ENCODE measurements at regions not wholly inside any gene's neighbourhood (a gene's known extent, or its start where the extent isn't known, plus 50 kb on each side); places are given as distances from the start of the nearest gene placed in this dataset.

DNA sequence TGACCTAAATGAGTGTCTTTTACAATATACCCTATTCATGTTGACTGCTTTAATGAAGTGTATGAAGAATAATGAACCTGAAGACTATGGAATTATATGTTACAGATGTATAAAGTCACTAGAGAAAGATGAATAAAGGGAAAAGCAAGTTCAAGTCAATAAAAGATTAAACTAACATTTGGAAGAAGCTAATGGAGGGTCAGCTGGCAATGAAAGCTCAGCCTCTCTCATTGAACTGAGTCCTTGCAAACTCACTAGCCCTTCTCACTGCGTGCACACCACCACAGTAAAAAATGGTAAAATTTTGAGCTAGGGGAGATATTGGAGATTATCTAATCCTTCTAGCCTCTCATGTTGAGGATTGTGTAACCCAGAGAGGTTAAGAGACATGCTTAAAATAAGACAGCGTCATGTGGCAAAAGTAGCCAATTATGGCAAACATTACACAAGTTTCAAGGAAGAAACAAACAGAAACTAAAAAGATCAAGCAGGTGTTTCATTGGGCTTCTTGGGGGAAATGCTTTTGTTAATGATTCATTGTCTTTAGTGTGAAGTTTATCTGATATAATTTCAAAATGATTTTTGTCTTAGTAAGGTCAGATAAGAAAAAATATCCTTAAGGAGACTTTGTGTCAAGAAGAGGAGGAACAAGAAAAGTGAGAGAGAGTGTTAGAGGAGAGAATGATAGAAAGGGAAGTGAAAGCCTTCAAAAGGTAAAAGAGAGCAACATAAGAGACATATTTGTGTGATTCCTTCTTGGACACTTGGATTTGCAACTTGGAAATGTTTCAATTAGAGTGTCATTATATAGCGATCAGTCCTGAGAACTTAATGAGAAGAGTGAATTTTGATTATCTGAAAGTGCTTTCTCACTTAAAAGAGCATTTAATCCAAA is 893.7 kb upstream of the FAM98A start:
- DNase-seq = no peak

DNA sequence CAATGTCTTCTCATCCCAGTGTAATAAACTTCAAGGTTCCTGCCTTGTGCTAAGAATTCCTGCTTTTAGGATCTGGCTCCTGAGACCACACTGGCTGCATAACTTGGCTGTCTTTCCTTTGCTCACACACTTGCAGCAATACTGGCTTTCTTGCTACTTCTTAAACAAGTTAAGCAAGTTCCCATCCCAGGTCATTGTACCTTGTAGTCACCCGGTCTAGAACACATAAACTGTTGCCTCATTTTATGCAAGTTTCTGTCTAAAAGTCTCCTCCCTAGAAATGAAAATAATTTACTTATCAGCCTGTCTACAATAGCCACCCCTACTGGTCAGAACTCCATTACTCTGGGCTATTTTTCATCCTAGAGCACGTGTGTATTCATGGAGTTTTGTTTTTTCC is 887.9 kb upstream of the FAM98A start:
- DNase-seq = no peak

DNA sequence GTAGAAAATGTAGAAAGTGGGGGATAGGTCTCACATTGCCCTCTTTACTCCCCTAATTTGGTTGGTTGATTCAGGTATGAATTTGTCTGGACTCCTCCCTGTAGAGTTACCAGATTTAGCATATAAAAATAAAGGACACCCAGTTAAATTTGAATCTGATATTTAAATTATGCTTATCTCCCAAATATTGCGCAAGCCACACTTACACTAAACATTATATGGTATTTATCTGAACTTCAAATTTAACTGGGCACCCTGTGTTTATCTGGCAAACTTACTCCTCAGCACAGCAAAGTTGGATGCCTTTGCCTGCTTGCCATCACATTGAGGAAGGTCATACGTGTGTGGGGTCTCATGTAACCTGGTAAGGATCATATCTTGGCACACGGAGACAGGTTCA is 882.4 kb upstream of the FAM98A start:
- DNase-seq = no peak

DNA sequence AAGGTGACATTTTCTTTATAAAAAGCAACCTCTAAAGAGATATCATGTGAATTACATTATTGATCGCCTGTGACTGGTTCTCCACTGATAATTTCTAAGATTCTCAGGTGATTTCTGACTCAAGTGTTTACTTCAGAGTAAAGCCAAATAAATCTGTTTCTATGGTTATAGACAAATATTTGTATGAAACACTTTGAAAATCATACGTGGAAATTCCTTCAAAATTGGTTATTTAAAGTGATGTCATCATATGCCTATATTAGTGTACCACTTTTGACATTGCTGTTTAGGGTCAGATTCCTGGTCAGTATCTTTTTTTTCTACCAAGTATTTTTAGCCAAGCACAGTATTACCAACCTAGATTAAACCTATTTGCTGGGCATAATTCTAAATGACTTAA is 881.3 kb upstream of the FAM98A start:
- DNase-seq = no peak

DNA sequence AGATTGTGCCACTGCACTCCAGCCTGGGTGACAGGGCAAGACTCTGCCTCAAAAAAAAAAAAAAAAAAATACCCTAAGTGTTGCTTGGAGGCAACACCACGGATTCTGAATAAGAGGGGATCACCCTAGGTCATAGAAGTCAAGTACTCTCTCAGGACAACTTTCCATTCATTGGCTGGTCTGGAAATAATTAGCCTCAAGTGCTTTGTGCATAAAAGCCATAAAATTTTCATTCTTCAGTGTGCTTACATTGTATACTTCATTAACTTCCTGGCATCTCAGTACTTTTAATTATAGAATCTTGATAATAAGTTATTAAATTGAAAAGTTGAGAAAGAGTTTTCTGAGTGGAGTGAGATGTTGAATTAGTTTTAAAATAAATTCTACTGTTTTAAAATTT is 876.1 kb upstream of the FAM98A start:
- DNase-seq = no peak

DNA sequence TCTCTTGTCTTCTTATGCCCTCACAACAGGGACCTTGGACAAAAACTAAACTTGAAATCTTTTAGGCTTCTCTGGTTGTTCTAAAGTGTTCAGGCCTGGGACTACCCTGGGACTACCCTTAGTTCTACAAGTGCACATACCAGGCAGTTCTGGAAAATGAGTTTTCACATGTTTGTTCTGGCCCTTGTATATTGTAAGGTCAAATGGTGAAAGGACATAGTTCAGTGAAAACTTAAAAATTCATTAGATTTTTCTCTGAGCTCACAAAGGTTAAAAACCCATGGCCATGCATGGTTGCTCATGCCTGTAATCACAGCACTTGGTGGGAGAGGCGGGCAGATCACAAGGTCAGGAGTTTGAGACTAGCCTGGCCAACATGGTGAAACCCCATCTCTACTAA is 875.5 kb upstream of the FAM98A start:
- DNase-seq = no peak

DNA sequence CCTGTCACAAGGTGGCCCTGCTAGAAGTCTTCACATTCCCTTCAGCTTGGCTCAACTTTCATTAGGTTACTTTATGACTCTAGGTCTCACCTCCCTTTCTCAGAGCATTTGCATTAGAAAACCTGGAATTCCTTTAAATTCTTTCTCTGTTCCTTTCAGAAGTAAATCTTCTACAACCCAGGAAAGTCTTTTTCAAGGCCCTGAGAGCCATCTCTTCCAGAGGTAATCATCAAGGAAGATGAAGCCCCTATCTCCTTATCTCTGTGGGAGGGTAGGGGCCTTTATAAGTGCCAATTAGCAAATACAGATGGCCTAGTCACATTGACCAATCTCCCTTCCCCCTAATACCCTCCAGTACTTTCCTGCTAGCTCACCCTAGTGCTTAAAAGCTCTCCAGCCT is 848.0 kb upstream of the FAM98A start:
- DNase-seq = peak; percentile 30

DNA sequence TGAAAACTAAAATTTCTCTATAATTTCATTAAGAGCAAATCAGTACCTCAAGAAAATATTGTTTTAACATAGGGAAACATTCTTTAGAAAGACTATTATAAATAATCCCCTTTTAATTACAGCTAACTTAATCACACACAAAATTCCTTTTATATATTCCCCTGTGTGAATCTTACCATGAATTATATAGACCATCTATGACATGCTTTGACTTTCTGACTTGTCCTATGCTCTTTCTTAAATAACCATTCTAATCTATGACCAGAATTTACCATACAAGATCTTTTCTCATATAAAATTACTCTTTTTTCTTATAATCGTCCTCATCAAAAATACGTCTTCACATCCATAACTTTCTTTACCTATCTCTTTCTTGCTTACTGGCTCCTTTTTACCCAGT is 824.2 kb upstream of the FAM98A start:
- DNase-seq = peak; percentile 4

DNA sequence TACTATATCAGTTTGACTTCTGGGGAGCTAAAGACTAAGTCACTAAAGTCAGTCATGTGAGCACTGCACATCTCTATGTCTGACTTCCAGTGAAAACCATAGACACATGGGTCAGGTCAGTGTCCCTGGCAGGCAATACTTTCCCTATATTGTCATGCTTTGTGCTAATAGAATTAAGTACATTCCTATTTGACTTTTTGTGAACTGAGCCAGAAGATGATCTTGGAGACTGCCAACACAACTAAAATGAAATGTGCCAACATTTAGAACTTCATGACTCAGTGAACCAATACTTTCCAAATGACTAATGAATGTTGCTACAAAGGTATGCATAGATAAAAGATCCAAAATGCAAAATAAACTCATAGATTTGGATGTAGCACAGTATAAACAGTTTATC is 820.8 kb upstream of the FAM98A start:
- no peak for DNase-seq

DNA sequence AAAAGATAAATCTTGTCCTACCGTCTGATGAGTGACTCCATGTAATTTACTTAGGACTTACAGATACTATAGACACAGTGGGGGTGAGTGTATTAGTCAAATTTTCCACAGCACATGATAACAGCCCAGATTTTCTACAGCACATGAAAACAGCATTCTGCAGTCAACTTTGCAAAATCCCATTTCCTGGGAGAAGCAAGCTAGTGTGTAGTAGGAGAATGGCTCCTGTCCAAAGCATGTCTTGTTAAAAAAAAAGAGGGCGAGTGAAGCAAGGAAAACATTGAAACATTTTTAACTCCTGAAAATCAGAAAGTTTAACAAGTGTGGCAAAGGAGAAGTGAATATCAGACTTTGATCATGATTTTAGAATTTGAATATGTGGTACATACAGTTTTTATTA is 817.8 kb upstream of the FAM98A start:
- DNase-seq = no peak

DNA sequence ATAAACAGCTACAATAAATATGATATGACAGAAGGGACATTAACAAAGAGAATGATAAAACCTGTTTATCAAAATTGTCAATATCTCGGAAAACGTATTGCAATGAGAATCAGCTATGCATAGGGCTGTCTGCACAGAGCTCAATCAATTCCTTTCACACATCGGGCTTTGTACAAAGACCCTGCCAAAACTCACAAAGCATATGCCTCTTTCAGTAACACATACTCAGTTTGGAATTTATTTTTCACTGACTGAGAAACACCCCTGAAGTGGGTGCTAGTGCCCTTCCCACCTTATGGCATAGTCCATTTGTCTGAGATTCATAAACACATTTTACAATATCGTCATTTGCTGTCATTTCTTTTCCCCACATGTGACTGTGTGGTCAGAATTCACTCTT is 815.8 kb upstream of the FAM98A start:
- no peak for DNase-seq

DNA sequence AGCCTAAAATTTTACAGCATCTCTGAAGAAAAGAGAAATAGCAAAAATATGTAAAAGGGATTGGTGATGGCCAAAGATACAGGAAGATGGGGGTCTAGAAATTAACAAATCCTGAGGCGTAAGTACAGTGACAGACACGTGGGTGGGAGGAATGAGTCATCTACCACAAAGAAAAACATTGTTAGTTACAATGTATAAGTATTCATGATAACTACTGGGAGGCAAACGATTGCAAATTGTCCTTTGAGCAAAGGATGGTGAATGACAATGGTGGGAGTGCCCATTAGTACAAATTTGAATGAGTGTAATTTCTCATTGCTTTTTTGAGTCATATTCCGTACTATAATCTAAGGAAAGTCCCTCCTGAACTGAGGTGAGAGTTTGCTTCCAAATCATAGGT is 809.0 kb upstream of the FAM98A start:
- no peak for DNase-seq

DNA sequence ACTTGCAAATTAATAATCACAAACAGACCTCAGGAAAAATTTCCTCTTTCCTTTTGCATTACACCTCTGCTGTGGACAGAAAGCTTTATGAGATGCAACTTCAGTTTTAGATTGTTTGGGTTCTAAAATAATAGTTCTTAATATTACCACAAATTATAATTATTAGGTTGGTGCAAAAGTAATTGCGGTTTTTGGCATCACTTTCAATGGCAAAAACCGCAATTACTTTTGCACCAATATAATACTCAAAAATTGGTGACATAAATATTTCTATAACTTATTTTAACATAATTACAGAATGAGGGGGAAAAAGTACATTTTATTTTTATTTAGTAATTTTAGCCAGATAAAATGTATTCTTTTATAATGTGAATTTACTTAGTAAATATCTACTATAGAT is 804.4 kb upstream of the FAM98A start:
- DNase-seq = no peak

DNA sequence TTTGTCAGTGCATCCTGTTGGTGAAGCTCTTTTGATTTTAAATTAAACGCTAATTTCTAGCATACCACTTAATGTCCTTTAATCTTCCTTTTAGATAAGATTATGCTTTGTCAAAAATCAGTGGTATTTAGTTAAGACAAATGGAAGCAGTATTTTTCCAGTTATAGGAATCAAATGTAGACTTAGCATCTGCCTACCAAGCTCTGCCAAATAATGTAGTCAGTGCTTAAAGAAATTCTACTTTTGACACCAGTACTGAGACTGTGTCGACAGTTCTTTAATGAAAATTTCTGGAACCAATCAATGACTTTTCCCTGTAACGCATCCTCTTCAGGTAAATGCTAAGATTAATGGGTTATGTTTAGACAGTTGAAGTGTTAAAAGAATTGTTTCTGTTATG is 803.3 kb upstream of the FAM98A start:
- DNase-seq = no peak

DNA sequence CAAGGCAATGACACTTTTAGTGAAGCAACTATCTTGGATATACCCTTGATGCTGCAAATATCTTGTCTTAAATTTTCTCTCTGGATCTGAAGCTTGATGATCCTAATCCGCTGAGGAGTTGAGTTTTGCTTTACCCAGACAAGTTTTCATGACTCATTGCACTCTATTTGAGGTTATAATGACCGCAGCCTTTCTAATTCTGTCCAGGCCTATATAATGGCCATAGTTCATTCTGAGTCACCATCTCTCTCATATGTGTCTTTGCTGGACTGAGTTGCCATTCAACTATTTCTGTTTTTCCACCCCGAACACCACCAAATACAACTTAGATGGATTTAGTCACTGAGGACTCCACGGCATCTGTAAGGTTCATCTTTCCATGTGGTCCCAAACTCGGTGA is 802.1 kb upstream of the FAM98A start:
- no peak for DNase-seq

DNA sequence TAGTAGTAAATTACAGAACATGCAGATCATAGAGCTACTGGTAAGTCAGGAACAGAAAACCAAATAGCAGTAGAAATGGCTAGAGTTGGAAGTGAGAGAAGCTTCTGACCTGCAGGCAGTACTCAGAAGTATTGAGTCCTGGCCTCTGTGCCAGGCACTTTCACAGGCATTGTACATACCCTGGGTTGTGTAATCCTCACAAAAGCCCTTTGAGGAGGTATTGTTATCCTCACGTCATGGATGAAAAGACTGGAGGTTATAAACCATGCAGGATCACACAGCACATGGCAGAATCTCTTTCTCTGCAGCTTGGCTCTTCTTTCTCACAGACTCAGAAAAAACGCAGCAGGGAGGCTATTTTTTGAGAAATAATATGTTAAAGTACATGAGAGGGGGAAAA is 789.3 kb upstream of the FAM98A start:
- DNase-seq = no peak

DNA sequence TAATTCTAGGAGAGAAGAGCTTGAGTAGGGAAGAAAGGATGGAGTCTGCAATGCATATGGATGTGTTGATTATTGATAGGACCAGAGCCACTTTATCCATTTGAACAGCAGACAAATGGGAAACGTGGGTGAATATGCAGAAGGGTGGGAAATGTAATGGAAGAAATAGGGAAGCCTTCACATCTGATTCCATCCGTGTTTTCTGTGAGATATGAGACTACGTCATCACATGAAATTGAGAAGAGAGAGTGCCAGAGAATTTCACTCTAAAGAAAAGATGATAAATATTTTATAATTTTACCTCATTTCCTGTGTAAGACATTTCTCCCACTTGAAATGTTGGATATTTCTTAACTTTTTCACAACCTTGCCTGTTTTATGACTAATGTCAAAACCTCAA is 788.4 kb upstream of the FAM98A start:
- DNase-seq = no peak

DNA sequence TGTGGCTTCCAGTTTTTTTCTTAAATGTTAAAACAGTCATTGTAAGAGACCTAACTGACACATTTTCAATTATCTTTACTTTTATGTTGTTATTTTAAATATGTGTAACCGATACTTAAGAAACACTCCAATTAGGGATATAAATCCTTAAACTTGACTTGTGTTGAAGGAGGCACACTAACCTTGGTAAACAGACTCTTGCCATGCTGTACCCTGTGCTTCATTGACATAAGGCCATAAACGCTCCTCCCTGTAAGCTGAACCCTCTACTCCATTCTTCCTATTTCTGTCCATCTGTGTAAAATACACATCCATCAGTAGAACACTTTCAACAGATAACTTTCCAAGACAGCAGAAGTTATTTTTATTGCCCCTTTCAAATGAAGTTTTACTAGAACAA is 780.5 kb upstream of the FAM98A start:
- no peak for DNase-seq

DNA sequence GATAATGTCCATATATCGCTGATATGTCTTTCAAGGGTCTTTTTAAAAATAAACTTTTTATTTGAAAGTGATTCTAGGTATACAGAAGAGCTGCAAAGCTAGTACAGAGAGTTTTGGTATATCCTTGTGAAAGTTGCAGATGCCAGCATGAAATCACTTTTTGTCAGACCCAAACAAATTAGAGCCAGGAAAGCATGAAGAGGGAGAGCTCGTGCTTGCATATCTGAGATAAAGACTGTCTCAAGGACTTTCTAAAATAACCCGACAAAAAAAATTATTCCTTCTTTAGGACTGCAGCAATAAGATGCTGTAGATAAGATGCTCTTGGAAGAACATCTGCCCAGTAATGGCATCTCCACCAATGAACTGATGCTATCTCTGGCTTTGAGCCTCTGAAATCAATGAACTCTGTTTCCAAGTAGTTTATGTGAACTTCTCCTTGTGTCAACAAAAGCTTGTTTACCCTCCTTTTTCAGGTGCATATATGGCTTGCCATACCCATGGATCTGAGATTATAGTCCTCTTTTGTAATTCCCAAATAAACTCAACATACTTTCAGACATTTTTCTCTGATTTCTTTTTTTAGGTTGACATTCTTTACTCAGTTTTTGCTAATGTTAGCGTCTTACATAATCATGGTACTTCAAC is 774.6 kb upstream of the FAM98A start:
- DNase-seq = no peak

DNA sequence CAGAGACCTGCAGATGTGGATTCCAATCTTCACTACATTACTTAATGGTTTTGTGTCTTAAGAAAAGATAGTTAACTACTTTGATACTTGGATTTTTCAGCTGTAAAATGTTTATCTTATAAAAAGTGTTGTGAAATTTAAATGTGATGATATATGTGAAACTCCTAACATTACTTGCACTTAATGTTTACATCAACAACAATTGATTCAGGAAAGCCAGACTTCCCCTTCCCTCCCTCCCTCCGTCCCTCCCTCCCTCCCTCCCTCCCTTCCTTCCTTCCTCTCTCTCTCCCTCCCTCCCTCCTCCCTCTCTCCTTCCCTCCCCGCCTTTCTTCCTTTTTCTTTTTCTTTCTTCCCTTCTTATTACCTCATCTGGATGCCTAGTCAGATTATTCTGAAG is 773.9 kb upstream of the FAM98A start:
- no peak for DNase-seq

DNA sequence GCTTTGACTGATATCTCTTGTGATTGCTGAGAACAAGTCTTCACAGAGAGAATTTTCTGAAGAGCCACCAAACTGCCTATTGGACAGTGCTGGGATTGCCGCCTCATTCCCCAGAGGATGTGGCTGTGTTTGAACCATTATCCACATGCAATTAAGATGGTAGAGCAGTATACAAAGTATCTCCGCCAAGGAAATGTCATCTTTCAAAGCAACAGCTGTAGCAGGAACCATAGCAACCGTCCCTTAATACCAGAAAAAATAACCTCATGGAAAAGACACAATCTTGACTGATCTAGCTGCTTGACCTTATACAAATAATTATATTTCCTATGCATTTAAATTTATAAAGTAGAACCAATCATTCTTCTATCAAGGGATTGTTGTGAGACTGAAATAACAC is 772.6 kb upstream of the FAM98A start:
- DNase-seq = no peak

DNA sequence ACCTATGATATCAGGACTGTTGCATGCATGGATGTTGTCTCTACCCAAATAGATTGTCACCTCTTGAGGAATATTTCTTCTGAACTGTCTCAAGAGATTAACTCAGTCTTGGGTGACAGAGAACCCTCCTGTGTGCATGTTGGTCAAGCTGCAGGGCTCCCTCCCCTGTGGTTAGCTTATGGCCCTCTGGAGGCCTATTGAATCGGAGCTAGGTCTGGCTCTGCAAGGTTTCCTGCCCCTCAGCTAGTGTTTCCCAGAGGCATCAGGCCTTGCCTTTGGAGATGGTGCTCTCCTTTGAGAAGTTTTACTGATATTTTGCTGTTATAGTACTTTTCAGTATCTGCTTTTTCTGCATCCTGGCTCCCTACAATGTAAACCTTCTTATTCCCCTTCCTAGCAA is 769.2 kb upstream of the FAM98A start:
- DNase-seq = no peak

DNA sequence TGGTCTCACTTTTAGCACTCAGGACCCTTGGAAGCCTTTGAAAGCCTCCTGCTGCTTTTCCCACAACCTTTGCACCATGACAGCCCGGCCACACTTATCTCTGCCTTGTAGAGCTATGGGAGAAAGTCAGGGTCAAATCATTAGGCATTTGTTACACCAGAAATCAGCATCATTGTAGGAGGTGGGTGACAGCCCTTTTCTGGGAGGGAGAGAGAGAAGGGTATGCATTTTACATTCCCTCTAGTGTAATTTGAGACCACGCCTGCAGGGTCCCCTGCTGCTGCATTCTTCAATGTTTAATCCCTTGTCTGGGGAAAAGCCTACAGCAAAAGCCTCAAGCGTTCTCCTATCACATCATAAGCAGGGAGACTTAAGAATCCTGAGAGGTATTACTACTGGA is 766.8 kb upstream of the FAM98A start:
- peak; percentile 89 for DNase-seq

DNA sequence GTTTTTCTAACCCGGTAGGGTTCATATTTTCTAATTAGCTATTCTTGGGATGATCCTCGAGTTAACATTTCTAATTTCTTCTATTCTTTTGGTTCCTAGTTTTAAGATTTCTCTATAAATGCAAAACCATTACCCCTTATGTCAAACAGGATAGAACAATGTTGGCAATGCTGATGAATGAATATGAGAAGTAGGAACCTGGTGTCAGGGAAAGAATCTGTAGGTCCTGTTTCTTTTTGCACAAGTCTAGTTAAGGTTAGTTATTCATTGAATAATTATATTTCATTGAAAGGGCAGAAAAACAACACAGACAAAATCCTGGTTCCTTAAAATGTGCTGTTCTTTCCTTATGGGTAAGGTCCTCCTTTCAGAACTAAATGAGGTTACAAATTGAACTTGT is 766.4 kb upstream of the FAM98A start:
- no peak for DNase-seq
